DOHH2 (cell line): ENCODE measurements at regions not wholly inside any gene's neighbourhood (a gene's known extent, or its start where the extent isn't known, plus 50 kb on each side); places are given as distances from the start of the nearest gene placed in this dataset.

Experiments used
- H3F3A ChIP-seq: fragments of 200-600 bp; sonication (generic), shearing (Covaris generic); 2 replicates; pipeline ENCODE4 v1.6.0; 2016; ENCODE audit warnings: antibody characterized with exemption, mild to moderate bottlenecking; ENCODE audit not compliant: control insufficient read depth, insufficient read depth
- H3K27ac ChIP-seq: fragments of 200-600 bp; sonication (generic); 2 replicates; pipeline ENCODE4 v1.5.1; 2014; ENCODE audit warnings: low read depth, mild to moderate bottlenecking, low read length, moderate library complexity
- H3K27me3 ChIP-seq: fragments of 200-600 bp; sonication (generic); 2 replicates; pipeline ENCODE4 v1.6.1; 2014; ENCODE audit warnings: mild to moderate bottlenecking, low read length, mixed read lengths; ENCODE audit not compliant: control insufficient read depth
- H3K36me3 ChIP-seq: fragments of 200-600 bp; sonication (generic); 2 replicates; pipeline ENCODE4 v1.6.1; 2014; ENCODE audit warnings: mild to moderate bottlenecking, low read length, moderate library complexity, mixed read lengths; ENCODE audit not compliant: control insufficient read depth
- H3K4me1 ChIP-seq: fragments of 200-600 bp; sonication (generic); 2 replicates; pipeline ENCODE4 v1.6.1; 2014; ENCODE audit warnings: mild to moderate bottlenecking, low read length, mixed read lengths; ENCODE audit not compliant: control insufficient read depth
- H3K4me2 ChIP-seq: fragments of 200-600 bp; sonication (generic); 2 replicates; pipeline ENCODE4 v1.6.0; 2014; ENCODE audit warnings: mild to moderate bottlenecking, low read length, moderate library complexity
- H3K4me3 ChIP-seq: fragments of 200-600 bp; sonication (generic); 2 replicates; pipeline ENCODE4 v1.5.1; 2014; ENCODE audit warnings: mild to moderate bottlenecking, low read length, mixed read lengths
- H3K79me2 ChIP-seq: fragments of 200-600 bp; sonication (generic); 2 replicates; pipeline ENCODE4 v1.6.1; 2014; ENCODE audit warnings: mild to moderate bottlenecking, low read length, mixed read lengths; ENCODE audit not compliant: control insufficient read depth
- H3K9me2 ChIP-seq: fragments of 200-600 bp; sonication (generic); replicated peaks from 2 replicates; pipeline ENCODE4 v1.6.1; 2014; ENCODE audit warnings: mild to moderate bottlenecking, low read length, mixed read lengths; ENCODE audit not compliant: control insufficient read depth
- H3K9me3 ChIP-seq: fragments of 200-600 bp; sonication (generic); 2 replicates; pipeline ENCODE4 v1.6.1; 2014; ENCODE audit warnings: antibody characterized with exemption, low read length, mixed read lengths; ENCODE audit not compliant: control insufficient read depth, insufficient read depth
- H4K20me1 ChIP-seq: fragments of 200-600 bp; sonication (generic); 2 replicates; pipeline ENCODE4 v1.6.0; 2014; ENCODE audit warnings: low read depth, mild to moderate bottlenecking, antibody characterized with exemption, low read length, moderate library complexity; ENCODE audit not compliant: control insufficient read depth, insufficient read depth
- CTCF ChIP-seq: fragments of 200-600 bp; sonication (generic); IDR thresholded peaks from one replicate; pipeline ENCODE4 v1.5.1; 2014; ENCODE audit warnings: antibody characterized with exemption, mild to moderate bottlenecking, low read depth, low read length; ENCODE audit not compliant: poor library complexity, severe bottlenecking
- EZH2phosphoT487 ChIP-seq: fragments of 200-600 bp; sonication (generic); IDR thresholded peaks from 2 replicates; pipeline ENCODE4 v1.6.1; 2017; ENCODE audit warnings: borderline replicate concordance, mild to moderate bottlenecking, antibody characterized with exemption, low read length, moderate library complexity, mixed read lengths

GRCh38 chrX:13253223-13253622 is 66.6 kb downstream of the ATXN3L start:
- Histone ChIP-seq H3K9me2 (no peaks in the 10 kb centered on the region), H3K27ac (no peak overlapping the region), H3K36me3 (no peaks in the 10 kb centered on the region), H3K9me3 (peaks cover 3% of the 10 kb centered on the region; the same call in 1 of the 2 replicates), H3K4me1 (peaks cover 32% of the 10 kb centered on the region), H3K4me2 (no peak overlapping the region), H3K27me3 (no peaks in the 10 kb centered on the region), H3K79me2 (no peaks in the 10 kb centered on the region), H3F3A (no peaks in the 10 kb centered on the region), H3K4me3 (no peak overlapping the region), H4K20me1 (no peaks in the 10 kb centered on the region)
- no peak for TF ChIP-seq CTCF
- no peak for TF ChIP-seq EZH2phosphoT487

- Histone ChIP-seq H3K9me3 (peaks cover 3% of the 10 kb centered on the region; the same call in 1 of the 2 replicates), H3K4me2 (no peak overlapping the region), H3K36me3 (no peaks in the 10 kb centered on the region), H3F3A (no peaks in the 10 kb centered on the region), H3K27ac (no peak overlapping the region), H3K4me1 (peaks cover 32% of the 10 kb centered on the region), H3K9me2 (no peaks in the 10 kb centered on the region), H3K27me3 (no peaks in the 10 kb centered on the region), H3K4me3 (no peak overlapping the region), H3K79me2 (no peaks in the 10 kb centered on the region), H4K20me1 (no peaks in the 10 kb centered on the region)
- TF ChIP-seq CTCF, result no peak
- TF ChIP-seq EZH2phosphoT487, result no peak
Observed at GRCh38 chrX:13252726-13253125, 67.1 kb downstream of the ATXN3L start.

GRCh38 chrX:13250826-13251580 is 68.8 kb downstream of the ATXN3L start:
- Histone ChIP-seq H3K4me3 (no peak overlapping the region), H3K9me2 (no peaks in the 10 kb centered on the region), H3K4me2 (no peak overlapping the region), H3F3A (no peaks in the 10 kb centered on the region), H3K9me3 (peaks cover 3% of the 10 kb centered on the region; the same call in 1 of the 2 replicates), H3K4me1 (peaks cover 21% of the 10 kb centered on the region), H3K27me3 (no peaks in the 10 kb centered on the region), H4K20me1 (no peaks in the 10 kb centered on the region), H3K27ac (no peak overlapping the region), H3K79me2 (no peaks in the 10 kb centered on the region), H3K36me3 (no peaks in the 10 kb centered on the region)
- TF ChIP-seq EZH2phosphoT487, result no peak
- TF ChIP-seq CTCF, result no peak
